Adipocyte (in vitro differentiated cells): ENCODE measurements at regions not wholly inside any gene's neighbourhood (a gene's known extent, or its start where the extent isn't known, plus 50 kb on each side); places are given as distances from the start of the nearest gene placed in this dataset.
"Not testable (repeated sequence)": the region's sequence is repeated elsewhere in the genome, so short reads cannot be mapped to it uniquely, and the experiment has no call there.

Source experiments
- DNase-seq: peaks from one replicate; pipeline ENCODE4 v3.0.0-alpha.2; 2015; ENCODE audit warnings: low read depth
- H3K27me3 ChIP-seq: replicated peaks from 2 replicates; pipeline ENCODE4 v1.7.0; 2013; ENCODE audit warnings: mild to moderate bottlenecking, low read length, moderate library complexity; ENCODE audit not compliant: control insufficient read depth, insufficient read depth
- H3K36me3 ChIP-seq: 2 replicates; pipeline ENCODE4 v1.7.0; 2013; ENCODE audit warnings: low read length, mild to moderate bottlenecking, moderate library complexity; ENCODE audit not compliant: control insufficient read depth, insufficient read depth, severe bottlenecking
- H3K4me1 ChIP-seq: 2 replicates; pipeline ENCODE4 v1.7.0; 2013; ENCODE audit warnings: mild to moderate bottlenecking, low read length, moderate library complexity; ENCODE audit not compliant: control insufficient read depth, insufficient read depth
- H3K4me3 ChIP-seq: 2 replicates; pipeline ENCODE4 v1.7.0; 2013; ENCODE audit warnings: mild to moderate bottlenecking, low read length, moderate library complexity
- H3K9ac ChIP-seq: 2 replicates; pipeline ENCODE4 v1.7.0; 2013; ENCODE audit warnings: mild to moderate bottlenecking, low read length, moderate library complexity
- H3K9me3 ChIP-seq: 2 replicates; pipeline ENCODE4 v1.7.0; 2013; ENCODE audit warnings: mild to moderate bottlenecking, low read length, moderate library complexity; ENCODE audit not compliant: control insufficient read depth

DNA sequence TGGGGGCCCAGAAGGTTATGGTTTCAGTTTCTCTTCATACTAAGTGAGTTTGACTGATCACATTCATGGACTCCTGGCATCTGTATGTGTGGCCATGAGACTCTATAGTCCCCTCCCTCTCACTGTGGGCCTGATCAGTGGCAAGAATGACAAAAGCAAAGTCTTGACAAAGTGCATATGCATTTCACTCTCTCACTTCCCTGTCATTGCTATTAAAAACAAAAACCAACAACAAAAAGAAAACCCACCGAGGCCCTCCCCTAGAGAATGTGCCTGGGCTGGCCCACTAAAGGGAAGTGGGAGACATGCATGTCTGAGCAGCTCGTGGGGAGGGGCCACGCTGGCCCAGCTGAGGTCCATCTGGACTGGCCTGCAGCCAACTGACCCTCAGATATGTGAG lies 600.1 kb upstream of the RAB6C start:
- H3K9me3 ChIP-seq: peaks cover 16% of the 10 kb centered on the region
- peaks cover 5% of the 10 kb centered on the region for H3K4me1 ChIP-seq
- no peak overlapping the region for H3K9ac ChIP-seq
- no peak overlapping the region for H3K4me3 ChIP-seq
- H3K36me3 ChIP-seq: no peaks in the 10 kb centered on the region
- DNase-seq: no peak
- H3K27me3 ChIP-seq: peaks cover 12% of the 10 kb centered on the region

- peaks cover 12% of the 10 kb centered on the region for H3K27me3 ChIP-seq
- H3K4me3 ChIP-seq: no peak overlapping the region
- H3K4me1 ChIP-seq: peaks cover 5% of the 10 kb centered on the region
- H3K9me3 ChIP-seq: peaks cover 16% of the 10 kb centered on the region
- no peak for DNase-seq
- no peak overlapping the region for H3K9ac ChIP-seq
- H3K36me3 ChIP-seq: no peaks in the 10 kb centered on the region
Measured at GRCh38 chr2:129381789-129382188, 597.7 kb upstream of the RAB6C start.

GRCh38 chr2:129388870-129389269 lies 590.6 kb upstream of the RAB6C start:
- no peak overlapping the region for H3K9ac ChIP-seq
- no peak overlapping the region for H3K4me3 ChIP-seq
- H3K4me1 ChIP-seq: no peaks in the 10 kb centered on the region
- no peak for DNase-seq
- peaks cover 3% of the 10 kb centered on the region for H3K9me3 ChIP-seq
- H3K27me3 ChIP-seq: no peaks in the 10 kb centered on the region
- no peaks in the 10 kb centered on the region for H3K36me3 ChIP-seq

GRCh38 chr2:129393816-129394215 lies 585.6 kb upstream of the RAB6C start:
- H3K9me3 ChIP-seq: no peaks in the 10 kb centered on the region
- no peak overlapping the region for H3K4me3 ChIP-seq
- H3K4me1 ChIP-seq: no peaks in the 10 kb centered on the region
- no peak for DNase-seq
- peaks cover 5% of the 10 kb centered on the region for H3K27me3 ChIP-seq
- H3K36me3 ChIP-seq: no peaks in the 10 kb centered on the region
- no peak overlapping the region for H3K9ac ChIP-seq

GRCh38 chr2:129396980-129397599 lies 582.4 kb upstream of the RAB6C start:
- Histone ChIP-seq H3K9ac (no peak overlapping the region), H3K4me3 (no peak overlapping the region), H3K4me1 (no peaks in the 10 kb centered on the region), H3K9me3 (no peaks in the 10 kb centered on the region), H3K27me3 (peaks cover 13% of the 10 kb centered on the region), H3K36me3 (no peaks in the 10 kb centered on the region)
- DNase-seq: peak; percentile 27

- no peaks in the 10 kb centered on the region for H3K4me1 ChIP-seq
- DNase-seq: no peak
- no peaks in the 10 kb centered on the region for H3K9me3 ChIP-seq
- H3K36me3 ChIP-seq: no peaks in the 10 kb centered on the region
- H3K27me3 ChIP-seq: peaks cover 13% of the 10 kb centered on the region
- H3K9ac ChIP-seq: no peak overlapping the region
- no peak overlapping the region for H3K4me3 ChIP-seq
Measured at GRCh38 chr2:129400826-129401225, 578.6 kb upstream of the RAB6C start.

DNA sequence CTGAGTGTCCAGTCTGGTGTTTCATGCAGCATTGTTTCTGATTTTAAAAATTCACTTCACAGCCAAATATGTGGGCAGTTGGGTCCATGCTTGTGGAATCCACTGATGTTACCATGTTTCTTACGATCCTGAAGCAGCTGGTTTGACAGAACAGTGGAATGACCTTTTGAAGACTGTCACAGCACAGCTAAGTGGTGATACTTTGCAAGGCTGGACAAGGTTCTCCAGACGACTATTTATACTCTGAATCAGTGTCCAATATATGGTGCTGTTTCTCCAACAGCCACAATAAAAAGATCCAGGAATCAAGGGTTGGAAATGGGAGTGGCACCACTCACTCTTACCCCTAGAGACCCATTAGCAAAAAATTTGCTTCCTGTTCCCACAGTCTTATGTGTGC lies 577.4 kb upstream of the RAB6C start:
- H3K9me3 ChIP-seq: no peaks in the 10 kb centered on the region
- DNase-seq: no peak
- H3K4me1 ChIP-seq: no peaks in the 10 kb centered on the region
- H3K4me3 ChIP-seq: no peak overlapping the region
- no peaks in the 10 kb centered on the region for H3K36me3 ChIP-seq
- H3K9ac ChIP-seq: no peak overlapping the region
- peaks cover 13% of the 10 kb centered on the region for H3K27me3 ChIP-seq

- Histone ChIP-seq H3K36me3 (no peaks in the 10 kb centered on the region), H3K9me3 (peaks cover 6% of the 10 kb centered on the region), H3K27me3 (peaks cover 7% of the 10 kb centered on the region), H3K9ac (no peak overlapping the region), H3K4me3 (no peak overlapping the region), H3K4me1 (no peaks in the 10 kb centered on the region)
- DNase-seq: no peak
Measured at GRCh38 chr2:129404000-129404685, 575.3 kb upstream of the RAB6C start.

GRCh38 chr2:129408570-129408969 lies 570.9 kb upstream of the RAB6C start:
- Histone ChIP-seq H3K9me3 (peaks cover 6% of the 10 kb centered on the region), H3K27me3 (no peaks in the 10 kb centered on the region), H3K36me3 (no peaks in the 10 kb centered on the region), H3K4me3 (no peak overlapping the region), H3K4me1 (no peaks in the 10 kb centered on the region), H3K9ac (no peak overlapping the region)
- no peak for DNase-seq

- not testable (repeated sequence) for H3K36me3 ChIP-seq, H3K9me3 ChIP-seq, H3K4me3 ChIP-seq, H3K4me1 ChIP-seq, DNase-seq, H3K27me3 ChIP-seq, H3K9ac ChIP-seq
Measured at GRCh38 chr2:129417041-129417440, 562.4 kb upstream of the RAB6C start.

DNA sequence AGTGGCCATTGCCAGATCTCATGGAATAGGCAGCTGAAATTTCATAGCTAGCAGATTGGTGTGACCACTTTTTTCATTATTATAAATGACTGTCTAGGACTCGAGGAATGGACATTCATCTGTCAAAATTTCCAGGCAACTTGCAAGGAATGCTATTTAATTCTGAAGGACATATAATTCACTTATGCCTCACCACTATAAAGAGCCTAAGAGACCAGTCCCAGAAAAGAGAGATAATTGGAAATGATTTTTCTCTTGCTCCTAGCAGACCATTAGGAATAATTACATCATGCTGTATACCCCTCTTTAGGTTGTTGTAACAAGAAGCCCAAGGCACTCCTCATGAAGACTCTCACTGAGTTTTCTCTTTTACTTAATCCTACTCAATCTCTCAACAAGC lies 557.4 kb upstream of the RAB6C start:
- no peaks in the 10 kb centered on the region for H3K36me3 ChIP-seq
- no peaks in the 10 kb centered on the region for H3K4me1 ChIP-seq
- peaks cover 6% of the 10 kb centered on the region for H3K27me3 ChIP-seq
- no peak overlapping the region for H3K4me3 ChIP-seq
- H3K9me3 ChIP-seq: no peaks in the 10 kb centered on the region
- no peak overlapping the region for H3K9ac ChIP-seq
- no peak for DNase-seq
